Activated T-cell treated with anti-CD3 and anti-CD28 coated beads, Interleukin-2, amount 50 U/mL, for 72 hours (primary cell): ENCODE measurements at regions not wholly inside any gene's neighbourhood (a gene's known extent, or its start where the extent isn't known, plus 50 kb on each side); places are given as distances from the start of the nearest gene placed in this dataset.

Source experiments
- ATAC-seq, 2 donors: fragments of 150-1000 bp; cut with Tn5 transposase; replicated peaks in 1 of 2; 2 replicates each; pipeline ENCODE4 v1.10.0; 2021; ENCODE audit warnings: moderate library complexity in 2 of 2, mild to moderate bottlenecking in 1 of 2
- DNase-seq, 2 donors: peaks; one replicate each; pipeline ENCODE4 v3.0.0; 2021 to 2022; ENCODE audit warnings: mixed read lengths in 1 of 2
- H3K27ac Mint-ChIP-seq: one replicate; pipeline ENCODE4 v1.8.0; 2022; ENCODE audit warnings: mild to moderate bottlenecking, moderate library complexity, mixed read lengths
- H3K27me3 Mint-ChIP-seq: one replicate; pipeline ENCODE4 v1.8.0; 2022; ENCODE audit warnings: low read depth, mixed read lengths
- H3K36me3 Mint-ChIP-seq, 2 donors: one replicate each; pipeline ENCODE4 v1.8.0; 2022; ENCODE audit warnings: mixed read lengths in 2 of 2, mild to moderate bottlenecking in 1 of 2; ENCODE audit not compliant: insufficient read depth in 2 of 2
- H3K4me1 Mint-ChIP-seq: one replicate; pipeline ENCODE4 v1.8.0; 2022; ENCODE audit warnings: low read depth, mixed read lengths
- H3K4me3 Mint-ChIP-seq, 2 donors: one replicate each; pipeline ENCODE4 v1.8.0; 2022; ENCODE audit warnings: mild to moderate bottlenecking in 2 of 2, mixed read lengths in 2 of 2, moderate library complexity in 2 of 2
- H3K9me3 Mint-ChIP-seq, 2 donors: one replicate each; pipeline ENCODE4 v1.8.0; 2022; ENCODE audit warnings: mixed read lengths in 2 of 2

DNA sequence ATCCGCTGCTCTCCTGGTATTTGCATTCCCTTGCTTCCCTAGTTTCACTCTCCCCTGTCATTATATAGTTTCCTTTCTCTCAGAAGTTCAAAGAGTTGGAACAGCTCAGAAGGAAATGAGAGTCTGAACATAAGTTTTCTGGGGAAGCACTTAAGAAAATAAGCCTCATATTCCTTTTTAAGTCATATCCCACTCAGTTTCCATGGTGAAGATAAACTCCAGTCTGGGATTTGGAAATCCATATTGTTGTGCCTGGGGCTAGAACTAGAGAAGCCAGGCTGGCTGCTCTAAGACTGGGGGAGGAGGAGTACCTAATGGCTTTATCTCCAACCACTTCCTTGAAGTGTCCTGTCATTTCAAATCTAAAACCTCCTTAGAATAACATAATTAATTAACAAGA lies 134.2 kb upstream of the ALCAM start:
- DNase-seq: no peak
- H3K27me3 Mint-ChIP-seq: peaks cover 7% of the 10 kb centered on the region
- ATAC-seq: no peak
- no peaks in the 10 kb centered on the region for H3K4me1 Mint-ChIP-seq
- H3K4me3 Mint-ChIP-seq: no peak overlapping the region
- H3K9me3 Mint-ChIP-seq: no peaks in the 10 kb centered on the region
- no peaks in the 10 kb centered on the region for H3K36me3 Mint-ChIP-seq
- H3K27ac Mint-ChIP-seq: no peak overlapping the region

DNA sequence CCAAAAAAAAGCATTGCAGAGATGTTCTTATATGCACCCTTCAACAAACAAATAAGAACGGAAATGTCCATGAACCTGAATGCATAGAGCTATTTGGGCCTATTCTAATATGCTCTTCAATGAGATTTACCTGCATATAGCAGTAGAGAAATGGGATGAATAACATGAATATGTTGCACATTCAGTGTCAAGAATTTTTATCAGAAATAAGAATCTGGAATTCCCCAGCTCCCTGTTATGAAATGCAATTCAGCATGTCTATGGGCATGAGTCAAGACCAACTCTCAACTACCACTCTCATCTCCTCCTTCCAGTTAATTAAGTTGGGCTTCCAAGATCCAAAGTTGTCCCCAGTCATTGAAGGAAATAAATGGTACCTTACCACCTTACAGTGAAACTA lies 133.7 kb upstream of the ALCAM start:
- Mint-ChIP-seq H3K27ac (no peak overlapping the region), H3K27me3 (peaks cover 7% of the 10 kb centered on the region), H3K4me3 (no peak overlapping the region), H3K36me3 (no peaks in the 10 kb centered on the region), H3K9me3 (no peaks in the 10 kb centered on the region), H3K4me1 (no peaks in the 10 kb centered on the region)
- ATAC-seq: no peak
- DNase-seq: no peak

DNA sequence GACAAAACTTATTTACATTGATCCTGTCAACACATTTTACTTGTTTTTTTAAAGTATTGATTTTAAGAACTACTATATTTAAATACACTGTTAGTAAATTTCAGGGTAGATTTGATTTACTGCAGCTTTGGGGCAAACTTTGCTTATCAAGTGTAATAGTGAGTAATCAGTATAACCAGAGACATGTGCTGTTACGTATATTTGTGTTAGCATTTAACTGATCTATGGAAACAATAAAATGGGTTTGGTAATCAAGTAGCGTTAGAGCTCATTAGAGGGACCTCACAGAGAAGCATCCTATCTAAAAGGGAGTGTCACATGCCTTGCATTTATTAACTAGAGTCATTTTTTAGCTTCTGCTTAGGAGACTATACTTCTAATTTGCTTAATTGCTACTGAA lies 131.5 kb upstream of the ALCAM start:
- H3K4me1 Mint-ChIP-seq: no peaks in the 10 kb centered on the region
- no peak overlapping the region for H3K27ac Mint-ChIP-seq
- peaks cover 11% of the 10 kb centered on the region for H3K27me3 Mint-ChIP-seq
- DNase-seq (no peak), ATAC-seq (no peak)
- no peaks in the 10 kb centered on the region for H3K36me3 Mint-ChIP-seq
- H3K4me3 Mint-ChIP-seq: no peak overlapping the region
- no peaks in the 10 kb centered on the region for H3K9me3 Mint-ChIP-seq

DNA sequence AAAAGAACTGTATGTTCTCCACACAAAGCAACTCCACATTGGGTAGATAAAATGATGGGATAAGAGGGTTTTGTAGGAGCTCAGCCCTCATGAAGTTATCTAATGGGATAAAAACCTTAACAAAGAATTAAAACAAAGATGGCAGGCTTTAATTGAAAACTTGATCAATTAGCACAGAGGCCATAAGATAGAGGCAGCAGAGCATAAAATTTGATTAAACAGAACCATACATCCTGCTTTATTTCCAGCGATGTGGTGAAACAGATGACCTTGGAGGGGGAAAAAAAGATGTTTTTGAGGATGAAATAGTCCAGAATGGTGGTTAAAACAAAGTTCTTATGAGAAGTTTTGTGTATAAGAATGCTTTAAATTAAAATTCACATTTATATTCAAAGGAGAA lies 130.9 kb upstream of the ALCAM start:
- H3K27me3 Mint-ChIP-seq: peaks cover 16% of the 10 kb centered on the region
- H3K27ac Mint-ChIP-seq: no peak overlapping the region
- no peak overlapping the region for H3K4me3 Mint-ChIP-seq
- no peak for DNase-seq
- H3K36me3 Mint-ChIP-seq: no peaks in the 10 kb centered on the region
- ATAC-seq: no peak
- H3K9me3 Mint-ChIP-seq: peaks cover 0 to under 1% of the 10 kb centered on the region in 2 donors
- H3K4me1 Mint-ChIP-seq: no peaks in the 10 kb centered on the region

DNA sequence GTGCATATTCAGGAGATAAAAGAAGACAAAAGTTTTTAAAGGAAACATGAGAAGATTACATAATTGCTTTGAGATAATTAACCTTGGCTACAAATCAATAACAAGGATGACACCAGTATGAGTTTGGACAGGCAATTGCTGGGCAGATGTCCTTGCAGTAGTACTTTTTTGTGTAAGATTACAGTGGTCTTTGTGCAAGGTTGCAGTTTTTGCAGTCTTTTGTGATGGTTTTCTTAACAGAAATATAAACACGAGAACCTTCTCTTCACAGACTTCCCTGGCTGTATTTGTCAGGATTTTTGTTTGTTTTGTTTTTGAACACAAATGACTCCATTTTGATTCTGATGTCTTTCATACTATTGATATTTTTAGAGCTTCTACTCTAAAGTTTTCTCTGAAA lies 128.3 kb upstream of the ALCAM start:
- ATAC-seq (no peak), DNase-seq (no peak)
- peaks cover 0 to 1% of the 10 kb centered on the region in 2 donors for H3K9me3 Mint-ChIP-seq
- no peak overlapping the region for H3K4me3 Mint-ChIP-seq
- H3K27ac Mint-ChIP-seq: no peak overlapping the region
- no peaks in the 10 kb centered on the region for H3K36me3 Mint-ChIP-seq
- H3K27me3 Mint-ChIP-seq: peaks cover 19% of the 10 kb centered on the region
- no peaks in the 10 kb centered on the region for H3K4me1 Mint-ChIP-seq

DNA sequence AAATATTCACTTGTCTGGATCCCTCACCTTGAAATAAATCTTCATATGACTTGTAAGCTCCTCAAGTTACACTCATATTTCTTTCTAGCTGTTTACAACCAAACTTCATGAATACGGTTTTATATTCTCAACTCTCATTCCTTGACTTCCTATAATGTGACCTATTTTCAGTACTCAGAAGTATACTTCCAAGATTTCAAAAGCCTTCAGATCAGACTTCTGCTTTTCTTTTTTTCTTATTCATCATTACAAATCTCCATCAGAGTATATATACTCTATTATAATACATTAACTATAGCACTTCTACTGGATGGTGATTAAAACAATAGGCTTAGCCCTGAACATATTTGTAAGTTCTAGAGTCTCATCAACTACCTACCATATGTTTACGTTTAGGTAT lies 123.6 kb upstream of the ALCAM start:
- Mint-ChIP-seq H3K4me3 (no peak overlapping the region), H3K27me3 (peaks cover 13% of the 10 kb centered on the region), H3K27ac (no peak overlapping the region), H3K36me3 (no peaks in the 10 kb centered on the region), H3K4me1 (no peaks in the 10 kb centered on the region), H3K9me3 (peaks cover 0 to 1% of the 10 kb centered on the region in 2 donors)
- DNase-seq (no peak), ATAC-seq (no peak)

DNA sequence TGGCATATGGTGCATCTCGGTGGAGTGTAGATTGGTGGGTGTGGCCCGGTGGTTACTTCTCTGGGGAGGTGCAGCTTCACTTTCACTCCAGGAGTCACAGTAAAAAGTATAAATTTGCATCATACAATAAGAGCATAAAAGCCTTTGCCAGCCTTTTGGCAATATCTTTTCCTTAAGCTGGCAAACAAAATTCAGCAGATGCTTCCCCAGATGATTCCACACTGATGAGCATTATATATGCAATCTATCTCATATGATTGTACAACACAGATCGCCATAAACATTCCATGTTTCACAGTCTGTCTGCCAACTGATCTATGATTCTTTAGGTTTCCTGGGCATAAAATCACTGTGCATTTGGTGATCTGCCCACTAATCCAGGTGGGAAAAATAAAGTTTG lies 120.2 kb upstream of the ALCAM start:
- no peak for ATAC-seq

DNA sequence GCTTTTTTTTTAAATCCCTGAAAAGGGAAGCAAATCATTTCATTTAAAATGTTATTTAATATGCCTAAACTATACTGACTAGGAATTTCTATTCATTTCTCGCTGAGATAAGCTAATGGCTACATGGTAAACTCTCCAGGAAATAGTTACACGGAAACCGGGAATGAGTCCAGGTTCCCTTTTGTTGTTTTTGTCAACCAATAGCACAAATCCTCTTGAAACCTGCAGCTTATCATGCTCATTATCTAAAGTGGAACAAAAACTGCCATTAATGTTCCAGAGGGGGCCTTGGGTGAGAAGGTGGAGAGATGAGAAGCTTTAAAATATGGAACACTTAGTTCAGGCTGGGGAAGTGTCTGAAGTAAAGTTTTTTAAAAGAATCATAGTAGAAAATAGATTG lies 113.5 kb upstream of the ALCAM start:
- DNase-seq: no peak
- Mint-ChIP-seq H3K4me1 (no peaks in the 10 kb centered on the region), H3K36me3 (no peaks in the 10 kb centered on the region)

More for the DNA sequence above, 120.2 kb upstream of the ALCAM start:
- Mint-ChIP-seq H3K4me3 (no peak overlapping the region), H3K4me1 (no peaks in the 10 kb centered on the region), H3K27me3 (no peaks in the 10 kb centered on the region), H3K9me3 (peaks cover 2 to 3% of the 10 kb centered on the region in 2 donors), H3K36me3 (no peaks in the 10 kb centered on the region), H3K27ac (no peak overlapping the region)
- no peak for DNase-seq

DNA sequence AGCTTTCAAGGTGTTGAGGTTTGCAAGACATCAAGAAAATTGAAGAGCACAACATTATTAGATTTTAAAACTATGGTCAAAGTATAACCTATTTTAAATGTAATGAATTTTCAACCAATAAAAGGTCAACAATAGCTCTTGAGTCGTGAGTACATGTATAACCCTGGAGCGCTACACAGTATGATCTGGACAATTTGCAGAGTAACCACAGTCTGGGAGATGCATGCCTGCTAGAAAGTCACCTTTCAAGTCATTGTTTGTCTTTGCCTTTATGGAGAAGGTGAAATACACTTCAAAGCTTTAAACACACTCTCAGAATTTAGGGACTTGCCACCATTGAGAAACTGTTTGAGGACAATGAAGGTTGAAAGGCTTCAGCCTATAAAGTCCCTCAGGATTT lies 112.6 kb upstream of the ALCAM start:
- ATAC-seq (no peak), DNase-seq (no peak)
- H3K27ac Mint-ChIP-seq: no peak overlapping the region
- H3K4me1 Mint-ChIP-seq: no peaks in the 10 kb centered on the region
- H3K36me3 Mint-ChIP-seq: no peaks in the 10 kb centered on the region
- H3K9me3 Mint-ChIP-seq: peaks cover 2 to 3% of the 10 kb centered on the region in 2 donors
- H3K4me3 Mint-ChIP-seq: no peak overlapping the region
- H3K27me3 Mint-ChIP-seq: no peaks in the 10 kb centered on the region

More for the DNA sequence above, 113.5 kb upstream of the ALCAM start:
- no peak for ATAC-seq
- H3K27me3 Mint-ChIP-seq: no peaks in the 10 kb centered on the region
- H3K27ac Mint-ChIP-seq: no peak overlapping the region
- H3K9me3 Mint-ChIP-seq: peaks cover 2 to 3% of the 10 kb centered on the region in 2 donors
- H3K4me3 Mint-ChIP-seq: no peak overlapping the region

DNA sequence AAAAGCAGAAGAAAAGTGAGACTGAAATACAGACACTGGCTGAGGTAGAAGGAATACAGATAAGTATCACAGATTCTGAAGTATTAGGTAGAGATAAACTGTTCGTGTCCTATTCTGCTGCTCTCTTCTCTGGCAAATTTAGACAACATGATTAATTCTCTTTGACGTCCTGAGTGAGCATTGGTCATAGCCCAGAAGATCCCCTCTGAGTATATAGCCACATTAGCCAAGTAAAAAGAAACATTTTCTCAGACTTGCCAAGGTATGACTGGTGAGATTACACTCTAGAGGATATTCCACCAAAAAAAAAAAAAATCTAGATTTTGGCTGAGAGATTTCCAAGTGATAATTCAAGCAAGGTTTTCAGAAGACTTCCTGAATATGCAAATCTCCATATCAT lies 111.4 kb upstream of the ALCAM start:
- Mint-ChIP-seq H3K4me1 (no peaks in the 10 kb centered on the region), H3K4me3 (no peak overlapping the region), H3K9me3 (peaks cover 0 to under 1% of the 10 kb centered on the region in 2 donors), H3K27me3 (no peaks in the 10 kb centered on the region), H3K27ac (no peak overlapping the region), H3K36me3 (no peaks in the 10 kb centered on the region)
- no peak for ATAC-seq
- no peak for DNase-seq

DNA sequence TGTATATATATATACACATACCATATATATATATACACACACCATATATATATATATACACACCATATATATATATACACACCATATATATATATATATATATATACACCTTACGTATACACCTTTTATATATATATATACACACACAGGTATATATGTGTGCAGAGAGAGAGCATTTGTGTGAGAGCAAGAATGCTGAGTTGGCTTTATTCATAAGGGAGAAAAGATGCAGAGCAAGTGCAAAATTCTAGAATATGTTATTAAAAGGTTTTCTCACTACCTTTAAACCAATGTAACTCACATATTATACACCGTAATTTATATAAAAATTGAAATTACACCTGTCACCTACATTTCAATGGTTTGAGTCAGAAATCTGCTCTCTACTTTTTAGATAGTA lies 107.2 kb upstream of the ALCAM start:
- Mint-ChIP-seq H3K4me3 (no peak overlapping the region), H3K4me1 (no peaks in the 10 kb centered on the region)

DNA sequence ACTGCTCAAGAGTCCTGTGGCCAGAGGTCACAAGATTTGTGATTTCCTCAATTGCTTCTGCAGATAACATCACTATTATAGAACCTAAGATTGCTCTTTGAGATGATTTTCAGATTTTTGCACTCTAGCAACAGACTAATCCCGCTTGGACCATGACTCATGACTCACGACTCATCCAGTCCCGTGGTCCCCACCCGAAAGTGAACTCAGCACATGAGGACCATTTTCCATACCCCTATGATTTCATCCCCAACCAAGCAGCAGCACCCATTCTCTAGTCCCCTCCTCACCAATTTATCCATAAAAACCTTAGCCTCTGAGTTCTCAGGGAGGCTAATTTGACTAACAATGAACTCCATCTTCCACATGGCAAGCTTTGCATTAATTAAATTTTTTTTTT lies 106.3 kb upstream of the ALCAM start:
- H3K27me3 Mint-ChIP-seq: no peaks in the 10 kb centered on the region
- no peak for DNase-seq
- no peaks in the 10 kb centered on the region for H3K36me3 Mint-ChIP-seq
- peaks cover 0 to 2% of the 10 kb centered on the region in 2 donors for H3K9me3 Mint-ChIP-seq
- H3K4me1 Mint-ChIP-seq: no peaks in the 10 kb centered on the region
- H3K4me3 Mint-ChIP-seq: no peak overlapping the region
- H3K27ac Mint-ChIP-seq: no peak overlapping the region
- ATAC-seq: no peak

More for the DNA sequence above, 107.2 kb upstream of the ALCAM start:
- no peak for ATAC-seq
- Mint-ChIP-seq H3K36me3 (no peaks in the 10 kb centered on the region), H3K27ac (no peak overlapping the region), H3K27me3 (no peaks in the 10 kb centered on the region), H3K9me3 (peaks cover 0 to 2% of the 10 kb centered on the region in 2 donors)
- DNase-seq: no peak

DNA sequence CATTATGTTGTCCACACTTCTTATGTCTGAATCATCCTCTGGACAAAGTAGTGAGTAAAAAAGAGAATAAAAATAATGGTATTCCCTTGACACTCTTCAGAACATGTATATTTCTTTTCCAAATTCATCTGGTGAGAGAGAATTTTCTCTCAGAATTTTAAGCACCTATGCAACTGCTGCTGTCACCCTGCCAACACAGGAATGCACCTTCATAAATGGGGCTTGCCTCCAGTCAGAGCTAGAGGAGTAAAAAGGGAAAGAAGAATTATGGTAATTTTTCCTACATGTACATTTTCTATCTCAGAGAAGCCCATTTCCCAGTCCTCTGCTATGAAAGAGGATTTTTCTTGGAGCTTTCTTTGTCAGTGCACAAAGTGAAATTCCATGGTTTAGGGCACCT lies 92.2 kb upstream of the ALCAM start:
- Mint-ChIP-seq H3K27me3 (peaks cover 7% of the 10 kb centered on the region), H3K27ac (no peak overlapping the region), H3K4me1 (no peaks in the 10 kb centered on the region), H3K4me3 (no peak overlapping the region), H3K36me3 (no peaks in the 10 kb centered on the region), H3K9me3 (no peaks in the 10 kb centered on the region)
- no peak for DNase-seq
- ATAC-seq: no peak

DNA sequence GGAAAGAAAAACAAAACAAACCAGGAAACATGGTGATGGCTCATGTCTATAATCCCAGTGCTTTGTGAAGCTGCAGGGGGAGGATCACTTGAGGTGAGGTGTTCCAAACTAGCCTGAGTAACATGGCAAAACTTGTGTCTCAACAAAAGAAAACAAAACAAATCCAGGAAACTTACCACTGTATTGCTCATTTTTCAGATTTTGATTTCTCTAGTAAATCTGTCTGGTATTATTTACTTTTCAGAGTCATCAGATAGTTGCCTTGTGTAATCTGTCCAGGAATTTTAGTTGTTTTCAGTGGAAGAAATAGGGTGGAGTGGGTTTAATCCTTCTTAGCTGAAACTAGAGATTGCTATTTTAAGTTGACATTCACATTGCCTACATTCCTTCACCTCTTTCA lies 91.8 kb upstream of the ALCAM start:
- ATAC-seq (no peak), DNase-seq (no peak)
- Mint-ChIP-seq H3K9me3 (no peaks in the 10 kb centered on the region), H3K27ac (no peak overlapping the region), H3K4me3 (no peak overlapping the region), H3K4me1 (no peaks in the 10 kb centered on the region), H3K27me3 (peaks cover 7% of the 10 kb centered on the region), H3K36me3 (no peaks in the 10 kb centered on the region)
